Upper lobe of left lung (tissue), 6 donors: ENCODE measurements at regions not wholly inside any gene's neighbourhood (a gene's known extent, or its start where the extent isn't known, plus 50 kb on each side); places are given as distances from the start of the nearest gene placed in this dataset.

ENCODE experiments used
- ATAC-seq, 2 donors: fragments of 200-7000 bp; cut with Tn5 transposase; one replicate each; pipeline ENCODE4 v1.9.1; 2022; ENCODE audit warnings: mild to moderate bottlenecking in 2 of 2, moderate library complexity in 2 of 2; ENCODE audit not compliant: low FRiP score in 2 of 2
- DNase-seq, 2 donors: peaks; one replicate each; pipeline ENCODE4 v3.0.0-alpha.2; 2019 to 2020
- H3K27ac ChIP-seq, 4 donors: fragments of 200-600 bp; sonication (generic); one replicate each; pipeline ENCODE4 v1.5.1; 2016 to 2019
- H3K27me3 ChIP-seq, 4 donors: fragments of 200-600 bp; sonication (generic); one replicate each; pipeline ENCODE4 v1.5.1; 2017 to 2019
- H3K36me3 ChIP-seq, 4 donors: fragments of 200-600 bp; sonication (generic); one replicate each; pipeline ENCODE4 v1.5.1; 2016 to 2019
- H3K4me1 ChIP-seq, 4 donors: fragments of 200-600 bp; sonication (generic); one replicate each; pipeline ENCODE4 v1.5.1; 2018 to 2019
- H3K4me3 ChIP-seq, 4 donors: fragments of 200-600 bp; sonication (generic); one replicate each; pipeline ENCODE4 v1.5.1; 2017 to 2019; ENCODE audit warnings: mild to moderate bottlenecking in 2 of 4, moderate library complexity in 1 of 4
- H3K9me3 ChIP-seq, 4 donors: fragments of 200-600 bp; sonication (generic); one replicate each; pipeline ENCODE4 v1.5.1; 2018 to 2019
- EP300 ChIP-seq, 4 donors: sonication (generic); formaldehyde crosslinking; IDR thresholded peaks; one replicate each; pipeline ENCODE4 v1.5.1; 2017; ENCODE audit warnings: antibody characterized with exemption in 4 of 4, control low read depth in 2 of 4
- POLR2A ChIP-seq, 4 donors: fragments of 450-650 bp; IDR thresholded peaks; one replicate each; pipeline ENCODE4 v1.5.1; 2016 to 2017; ENCODE audit warnings: antibody characterized with exemption in 4 of 4, mild to moderate bottlenecking in 2 of 4
- POLR2AphosphoS5 ChIP-seq, 2 donors: sonication (generic); formaldehyde crosslinking; IDR thresholded peaks; one replicate each; pipeline ENCODE4 v1.5.1; 2017; ENCODE audit warnings: antibody characterized with exemption in 2 of 2
- WGBS, 2 donors: methylation state at CpG; one replicate each; pipeline ENCODE4 v1.1.5; 2017 to 2018; 5-methylcytosine and 5-hydroxymethylcytosine counted together
- TF ChIP-seq, protein P1 (sequence below), 6 experiments: fragments of 450-650 bp in 4 of 6; fragments of 200-600 bp in 2 of 6; sonication (generic) in 2 of 6; IDR thresholded peaks; one replicate each; pipeline ENCODE4 v1.5.1; 2016 to 2019; ENCODE audit warnings: antibody characterized with exemption in 6 of 6
- donor health status: DM: no; HTN: no; CAD: no; lungs with moderate emphysema.
- donor health status: DM: no; HTN: yes; CAD: no; lungs with severe emphysema.

DNA sequence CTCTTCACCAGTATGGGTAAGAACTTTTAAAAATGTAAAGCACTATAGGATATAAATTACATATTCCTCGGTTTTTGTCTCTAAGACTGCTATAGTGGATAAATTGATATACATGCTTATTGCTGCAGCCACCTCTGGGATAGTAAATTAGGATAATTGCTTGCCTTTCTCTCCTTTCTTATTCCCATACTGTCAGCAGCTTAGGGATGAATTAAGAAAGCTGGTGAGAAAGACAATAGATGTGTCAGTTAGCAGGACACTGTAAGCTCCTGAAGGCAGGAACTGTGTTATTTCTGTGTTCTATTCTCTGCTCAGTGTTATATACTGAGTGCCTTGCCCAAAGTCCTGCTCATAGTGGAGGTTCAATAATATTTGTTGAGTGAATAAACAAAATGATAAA lies 828.6 kb upstream of the ACVR2A start:
- Histone ChIP-seq H3K4me3 (no peak overlapping the region), H3K36me3 (no peaks in the 10 kb centered on the region), H3K27ac (no peak overlapping the region), H3K4me1 (no peaks in the 10 kb centered on the region), H3K9me3 (no peaks in the 10 kb centered on the region), H3K27me3 (no peaks in the 10 kb centered on the region)
- WGBS, 2 donors, result 52 to 57% methylated on average over 1 of the region's 1 CpG
- no peak for DNase-seq
- TF ChIP-seq POLR2A (IDR thresholded peaks at IDR 0.05), result no peak
- no peak for TF ChIP-seq EP300 (IDR thresholded peaks at IDR 0.05)
- TF ChIP-seq, protein P1, sequence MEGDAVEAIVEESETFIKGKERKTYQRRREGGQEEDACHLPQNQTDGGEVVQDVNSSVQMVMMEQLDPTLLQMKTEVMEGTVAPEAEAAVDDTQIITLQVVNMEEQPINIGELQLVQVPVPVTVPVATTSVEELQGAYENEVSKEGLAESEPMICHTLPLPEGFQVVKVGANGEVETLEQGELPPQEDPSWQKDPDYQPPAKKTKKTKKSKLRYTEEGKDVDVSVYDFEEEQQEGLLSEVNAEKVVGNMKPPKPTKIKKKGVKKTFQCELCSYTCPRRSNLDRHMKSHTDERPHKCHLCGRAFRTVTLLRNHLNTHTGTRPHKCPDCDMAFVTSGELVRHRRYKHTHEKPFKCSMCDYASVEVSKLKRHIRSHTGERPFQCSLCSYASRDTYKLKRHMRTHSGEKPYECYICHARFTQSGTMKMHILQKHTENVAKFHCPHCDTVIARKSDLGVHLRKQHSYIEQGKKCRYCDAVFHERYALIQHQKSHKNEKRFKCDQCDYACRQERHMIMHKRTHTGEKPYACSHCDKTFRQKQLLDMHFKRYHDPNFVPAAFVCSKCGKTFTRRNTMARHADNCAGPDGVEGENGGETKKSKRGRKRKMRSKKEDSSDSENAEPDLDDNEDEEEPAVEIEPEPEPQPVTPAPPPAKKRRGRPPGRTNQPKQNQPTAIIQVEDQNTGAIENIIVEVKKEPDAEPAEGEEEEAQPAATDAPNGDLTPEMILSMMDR (IDR thresholded peaks at IDR 0.05), result no peak
- no peak for TF ChIP-seq POLR2AphosphoS5 (IDR thresholded peaks at IDR 0.05)
- ATAC-seq, result no peak

DNA sequence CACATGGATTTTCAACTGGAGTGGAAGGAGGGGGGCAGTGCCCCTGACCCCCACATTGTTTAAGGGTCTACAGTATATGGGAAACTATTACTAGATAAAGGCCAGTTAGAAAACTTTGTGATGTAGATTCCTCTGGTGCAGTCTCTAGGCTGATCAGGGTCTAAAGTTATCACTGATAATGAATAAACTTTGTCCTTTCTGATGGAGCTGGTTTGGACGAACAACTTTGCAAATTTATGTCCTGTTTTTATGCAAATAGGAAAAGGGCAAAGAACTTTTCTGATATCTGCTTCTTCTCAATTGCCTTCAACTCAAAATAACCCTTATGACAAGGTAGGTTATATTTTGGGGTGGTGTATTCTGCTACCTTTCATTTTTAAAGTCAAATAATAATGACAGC lies 829.2 kb upstream of the ACVR2A start:
- Histone ChIP-seq H3K27me3 (no peaks in the 10 kb centered on the region), H3K27ac (no peak overlapping the region), H3K36me3 (no peaks in the 10 kb centered on the region), H3K4me3 (no peak overlapping the region), H3K9me3 (no peaks in the 10 kb centered on the region), H3K4me1 (no peaks in the 10 kb centered on the region)
- WGBS, 2 donors, result 52 to 69% methylated on average over 1 of the region's 1 CpG
- no peak for DNase-seq
- TF ChIP-seq POLR2AphosphoS5 (IDR thresholded peaks at IDR 0.05), result no peak
- no peak for TF ChIP-seq EP300 (IDR thresholded peaks at IDR 0.05)
- TF ChIP-seq, protein P1 (IDR thresholded peaks at IDR 0.05), result no peak
- TF ChIP-seq POLR2A (IDR thresholded peaks at IDR 0.05), result no peak
- no peak for ATAC-seq

DNA sequence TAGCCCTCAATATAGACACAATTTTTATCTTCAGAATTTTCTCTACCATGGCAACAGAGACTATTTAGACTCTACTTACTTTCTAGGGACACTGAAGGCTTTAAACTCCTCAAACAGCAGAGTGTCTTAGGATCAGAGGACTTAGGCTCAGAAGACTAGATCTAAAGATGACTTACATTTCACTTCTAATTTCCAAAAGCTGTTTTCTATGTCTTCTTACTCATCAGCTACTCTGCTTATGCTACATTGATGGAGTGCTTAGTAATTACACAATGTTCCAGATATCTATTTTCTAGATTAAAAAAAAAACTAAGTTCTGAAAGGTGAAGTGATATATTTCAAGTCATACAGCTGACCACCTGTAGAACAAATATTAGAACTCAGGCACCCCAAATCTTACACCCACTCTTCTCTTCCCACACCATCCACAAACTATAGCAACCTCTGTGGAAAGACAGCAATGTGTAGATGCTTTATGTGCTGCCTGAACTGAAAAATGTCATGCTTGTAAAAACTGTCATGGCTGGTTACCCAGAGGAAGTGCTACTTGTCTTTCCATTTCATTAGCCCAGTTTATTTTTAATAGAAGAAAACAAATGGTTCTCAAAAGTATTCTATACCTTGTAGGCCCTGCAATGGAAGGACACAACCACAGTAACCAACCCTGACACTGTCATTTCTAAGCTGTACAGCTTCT lies 831.0 kb upstream of the ACVR2A start:
- TF ChIP-seq POLR2AphosphoS5 (IDR thresholded peaks at IDR 0.05), result no peak
- TF ChIP-seq POLR2A (IDR thresholded peaks at IDR 0.05), result no peak
- TF ChIP-seq, protein P1 (IDR thresholded peaks at IDR 0.05), result no peak
- TF ChIP-seq EP300 (IDR thresholded peaks at IDR 0.05), result no peak
- Histone ChIP-seq H3K9me3 (no peaks in the 10 kb centered on the region), H3K27ac (no peak overlapping the region), H3K4me3 (no peak overlapping the region), H3K36me3 (no peaks in the 10 kb centered on the region), H3K27me3 (no peaks in the 10 kb centered on the region), H3K4me1 (no peaks in the 10 kb centered on the region)
- no peak for ATAC-seq
- no peak for DNase-seq

DNA sequence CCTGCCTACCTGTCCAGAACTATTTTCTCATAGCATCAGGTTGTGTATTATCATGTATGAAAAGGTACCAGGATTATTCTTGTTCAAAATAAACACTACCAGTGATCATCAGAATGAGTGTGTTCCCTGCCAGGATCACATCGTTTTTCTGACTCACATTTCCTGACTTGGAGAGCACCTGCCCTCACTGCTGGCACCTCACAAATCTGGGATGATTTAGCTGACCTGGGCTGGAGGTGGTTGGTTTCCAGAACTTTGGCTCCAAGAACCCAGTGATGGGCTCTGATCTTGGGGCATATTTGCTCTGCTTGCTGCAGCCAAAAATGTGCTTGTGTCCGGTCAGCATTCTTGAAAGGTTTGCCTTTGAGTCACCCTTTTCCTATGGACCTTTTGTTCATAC lies 836.3 kb upstream of the ACVR2A start:
- Histone ChIP-seq H3K27me3 (no peaks in the 10 kb centered on the region), H3K36me3 (no peaks in the 10 kb centered on the region), H3K4me3 (no peak overlapping the region), H3K27ac (no peak overlapping the region), H3K9me3 (no peaks in the 10 kb centered on the region), H3K4me1 (no peaks in the 10 kb centered on the region)
- no peak for TF ChIP-seq POLR2A (IDR thresholded peaks at IDR 0.05)
- TF ChIP-seq, protein P1 (IDR thresholded peaks at IDR 0.05), result no peak
- no peak for TF ChIP-seq EP300 (IDR thresholded peaks at IDR 0.05)
- no peak for TF ChIP-seq POLR2AphosphoS5 (IDR thresholded peaks at IDR 0.05)
- WGBS, 2 donors, result 62 to 66% methylated on average over 2 of the region's 2 CpGs
- no peak for DNase-seq
- no peak for ATAC-seq

DNA sequence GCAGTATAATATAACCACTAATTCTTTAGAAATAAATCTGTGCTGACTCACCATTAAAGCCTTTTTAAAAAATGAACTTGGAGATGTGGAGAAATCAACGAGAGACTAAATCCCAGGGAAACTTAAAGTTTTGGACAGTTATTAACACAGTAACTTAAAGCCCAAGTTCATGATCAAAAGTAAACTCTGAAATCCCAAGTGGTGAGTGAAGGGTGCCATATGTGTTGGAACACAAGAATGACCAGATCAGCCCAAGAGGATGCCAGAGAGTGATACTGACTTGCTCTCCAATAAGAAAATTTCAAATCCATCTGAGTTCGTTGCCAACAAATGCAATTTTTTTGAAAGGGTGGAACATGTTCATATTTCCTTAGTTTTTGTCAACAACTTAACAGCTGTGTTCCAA lies 838.1 kb upstream of the ACVR2A start:
- 50 to 55% methylated on average over 2 of the region's 2 CpGs for WGBS, 2 donors
- ATAC-seq (peak in 1 of 2 donors; percentile 31), DNase-seq (no peak)
- H3K27ac ChIP-seq, result no peak overlapping the region
- no peaks in the 10 kb centered on the region for H3K9me3 ChIP-seq
- no peak overlapping the region for H3K4me3 ChIP-seq
- H3K4me1 ChIP-seq, result no peaks in the 10 kb centered on the region
- no peaks in the 10 kb centered on the region for H3K36me3 ChIP-seq
- H3K27me3 ChIP-seq, result no peaks in the 10 kb centered on the region
- TF ChIP-seq EP300 (IDR thresholded peaks at IDR 0.05) (no peak), POLR2AphosphoS5 (IDR thresholded peaks at IDR 0.05) (no peak), POLR2A (IDR thresholded peaks at IDR 0.05) (no peak)
- TF ChIP-seq, protein P1 (IDR thresholded peaks at IDR 0.05), result no peak
